SK-N-SH (cell line): ENCODE measurements at regions not wholly inside any gene's neighbourhood (a gene's known extent, or its start where the extent isn't known, plus 50 kb on each side); places are given as distances from the start of the nearest gene placed in this dataset.

ENCODE experiments used
- EP300 ChIP-seq, 2 experiments: IDR thresholded peaks; 2 replicates each; pipeline versions ENCODE4 v1.4.0 to v1.6.1; 2012; ENCODE audit warnings: borderline replicate concordance in 1 of 2, low read depth in 1 of 2, low read length in 1 of 2
- FOSL2 ChIP-seq: IDR thresholded peaks from 2 replicates; pipeline ENCODE4 v1.4.0; 2012; ENCODE audit warnings: low read depth, mild to moderate bottlenecking, moderate library complexity, borderline replicate concordance
- FOXJ3 ChIP-seq: sonication (generic); formaldehyde crosslinking; IDR thresholded peaks from 2 replicates; pipeline ENCODE4 v1.5.1; 2020; ENCODE audit warnings: mild to moderate bottlenecking, missing genetic modification reagents
- GATA2 ChIP-seq: sonication (generic); formaldehyde crosslinking; IDR thresholded peaks from 2 replicates; pipeline ENCODE4 v1.5.0; 2020; ENCODE audit warnings: mild to moderate bottlenecking, missing genetic modification reagents
- POLR2AphosphoS5 ChIP-seq: IDR thresholded peaks from 2 replicates; pipeline ENCODE4 v1.6.1; 2012; ENCODE audit warnings: low read depth, low read length
- RAD21 ChIP-seq: IDR thresholded peaks from 2 replicates; pipeline ENCODE4 v1.6.1; 2012; ENCODE audit warnings: mild to moderate bottlenecking, low read length
- RFX5 ChIP-seq: IDR thresholded peaks from 2 replicates; pipeline ENCODE4 v1.6.1; 2012; ENCODE audit warnings: mild to moderate bottlenecking, improper control_type of control experiment, low read length
- YY1 ChIP-seq: IDR thresholded peaks from 2 replicates; pipeline ENCODE4 v1.4.0; 2012; ENCODE audit warnings: low read depth, mild to moderate bottlenecking
- TF ChIP-seq, protein P1 (sequence below): fragments of 200-600 bp; sonication (generic); IDR thresholded peaks from 2 replicates; pipeline ENCODE4 v1.6.1; 2017; ENCODE audit warnings: antibody characterized with exemption, mild to moderate bottlenecking, moderate library complexity

DNA sequence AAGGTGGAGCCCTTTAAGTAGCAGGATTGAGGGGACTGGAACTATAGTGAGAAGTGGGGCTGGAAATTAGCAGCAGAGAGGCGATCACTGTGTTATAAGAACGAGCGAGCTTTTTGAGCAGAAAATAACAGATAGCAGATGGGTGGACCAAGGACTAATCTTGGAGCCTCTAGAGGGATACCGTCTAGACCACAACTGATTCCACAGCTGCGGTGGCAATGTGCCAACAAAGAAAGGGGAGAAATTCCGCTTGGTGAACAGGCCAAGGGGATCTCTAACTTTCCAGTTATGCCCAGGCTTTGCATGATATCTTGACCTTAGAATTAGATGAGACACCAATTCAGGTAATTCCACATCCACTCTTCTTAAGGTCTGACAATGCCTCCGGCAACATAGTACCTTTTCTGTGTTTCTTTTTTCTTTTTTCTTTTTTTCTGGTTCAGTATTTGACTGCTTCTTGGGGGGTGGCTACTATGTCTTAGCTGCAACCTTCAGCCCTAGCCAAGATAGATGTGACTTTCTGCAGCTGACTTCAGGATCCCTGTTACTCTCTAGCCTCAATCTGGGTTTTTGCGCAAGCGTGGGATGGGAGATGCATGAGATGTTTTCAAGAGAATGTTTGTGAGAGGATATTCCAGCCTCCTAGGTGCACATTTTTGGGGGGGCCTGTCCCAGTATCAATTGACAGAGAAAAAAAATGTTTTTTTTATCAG lies 143.4 kb upstream of the CPSF6 start:
- TF ChIP-seq EP300 (IDR thresholded peaks at IDR 0.05; ENCODE audit: borderline replicate concordance in 1 of 2, low read depth in 1 of 2, low read length in 1 of 2) = no peak
- TF ChIP-seq, protein P1, sequence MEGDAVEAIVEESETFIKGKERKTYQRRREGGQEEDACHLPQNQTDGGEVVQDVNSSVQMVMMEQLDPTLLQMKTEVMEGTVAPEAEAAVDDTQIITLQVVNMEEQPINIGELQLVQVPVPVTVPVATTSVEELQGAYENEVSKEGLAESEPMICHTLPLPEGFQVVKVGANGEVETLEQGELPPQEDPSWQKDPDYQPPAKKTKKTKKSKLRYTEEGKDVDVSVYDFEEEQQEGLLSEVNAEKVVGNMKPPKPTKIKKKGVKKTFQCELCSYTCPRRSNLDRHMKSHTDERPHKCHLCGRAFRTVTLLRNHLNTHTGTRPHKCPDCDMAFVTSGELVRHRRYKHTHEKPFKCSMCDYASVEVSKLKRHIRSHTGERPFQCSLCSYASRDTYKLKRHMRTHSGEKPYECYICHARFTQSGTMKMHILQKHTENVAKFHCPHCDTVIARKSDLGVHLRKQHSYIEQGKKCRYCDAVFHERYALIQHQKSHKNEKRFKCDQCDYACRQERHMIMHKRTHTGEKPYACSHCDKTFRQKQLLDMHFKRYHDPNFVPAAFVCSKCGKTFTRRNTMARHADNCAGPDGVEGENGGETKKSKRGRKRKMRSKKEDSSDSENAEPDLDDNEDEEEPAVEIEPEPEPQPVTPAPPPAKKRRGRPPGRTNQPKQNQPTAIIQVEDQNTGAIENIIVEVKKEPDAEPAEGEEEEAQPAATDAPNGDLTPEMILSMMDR = no peak
- TF ChIP-seq FOXJ3 (CRISPR knock-in tag) = no peak
- no peak for TF ChIP-seq RAD21
- no peak for TF ChIP-seq RFX5
- no peak for TF ChIP-seq YY1
- no peak for TF ChIP-seq POLR2AphosphoS5
- TF ChIP-seq FOSL2 = no peak
- no peak for TF ChIP-seq GATA2
